ENCODE measurements at regions not wholly inside any gene's neighbourhood (a gene's known extent, or its start where the extent isn't known, plus 50 kb on each side); places are given as distances from the start of the nearest gene placed in this dataset.

DNA sequence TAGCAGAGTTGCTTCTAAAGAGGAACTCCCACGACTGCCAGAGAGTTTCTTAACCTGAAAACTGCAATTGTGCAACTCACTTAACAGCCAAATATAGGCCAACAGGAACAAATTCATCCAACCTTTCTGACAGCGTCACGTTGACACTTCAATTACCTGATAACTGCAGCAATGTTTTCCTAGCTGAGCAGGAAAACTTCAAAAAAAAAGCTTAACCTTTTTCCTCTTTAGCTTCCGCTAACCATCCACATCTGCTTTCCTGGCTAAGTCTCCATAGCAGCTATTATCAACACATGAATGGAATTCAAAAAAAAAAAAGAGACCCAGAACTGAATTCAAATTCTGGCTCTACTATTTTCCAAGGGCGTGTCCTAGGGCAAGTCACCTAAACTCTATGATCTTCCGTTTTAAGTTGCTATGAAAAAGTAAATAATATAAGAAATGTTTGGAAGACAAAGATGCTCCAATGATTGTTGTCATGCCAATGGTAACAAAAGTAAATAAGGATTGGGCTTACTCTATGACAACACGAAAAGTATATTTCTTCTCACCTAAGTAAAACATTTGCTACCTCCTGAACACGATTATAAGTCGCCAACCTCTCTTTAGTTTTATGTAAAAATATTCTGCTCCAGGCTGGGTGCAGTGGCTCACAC lies 524.6 kb upstream of the JARID2 start:
- Histone ChIP-seq H3K4me3 (ENCODE audit: low read length) (no peak overlapping the region), H3K27me3 (ENCODE audit: control insufficient read depth, insufficient read depth, low read length) (no peaks in the 10 kb centered on the region), H3K4me1 (ENCODE audit: control insufficient read depth, insufficient read depth, low read length) (peaks cover 50% of the 10 kb centered on the region), H3K27ac (ENCODE audit: low read length) (peak overlapping the region; percentile 32), H3K36me3 (ENCODE audit: control insufficient read depth, insufficient read depth, low read length) (no peaks in the 10 kb centered on the region), H3K9me3 (ENCODE audit: control insufficient read depth, insufficient read depth, low read length) (no peaks in the 10 kb centered on the region)
- Mint-ChIP-seq H3K4me1 (peaks cover 43 to 49% of the 10 kb centered on the region in 2 donors), H3K27ac (peak overlapping the region in 1 of 2 donors; percentile 77), H3K36me3 (peaks cover 7% of the 10 kb centered on the region), H3K9me3 (peaks cover 4% of the 10 kb centered on the region in 2 donors), H3K4me3 (no peak overlapping the region), H3K27me3 (ENCODE audit: low read depth in 2 of 2) (no peaks in the 10 kb centered on the region)
- intact Hi-C loops (cut with micrococcal nuclease) = no loop called here
- TF ChIP-seq, protein P1, sequence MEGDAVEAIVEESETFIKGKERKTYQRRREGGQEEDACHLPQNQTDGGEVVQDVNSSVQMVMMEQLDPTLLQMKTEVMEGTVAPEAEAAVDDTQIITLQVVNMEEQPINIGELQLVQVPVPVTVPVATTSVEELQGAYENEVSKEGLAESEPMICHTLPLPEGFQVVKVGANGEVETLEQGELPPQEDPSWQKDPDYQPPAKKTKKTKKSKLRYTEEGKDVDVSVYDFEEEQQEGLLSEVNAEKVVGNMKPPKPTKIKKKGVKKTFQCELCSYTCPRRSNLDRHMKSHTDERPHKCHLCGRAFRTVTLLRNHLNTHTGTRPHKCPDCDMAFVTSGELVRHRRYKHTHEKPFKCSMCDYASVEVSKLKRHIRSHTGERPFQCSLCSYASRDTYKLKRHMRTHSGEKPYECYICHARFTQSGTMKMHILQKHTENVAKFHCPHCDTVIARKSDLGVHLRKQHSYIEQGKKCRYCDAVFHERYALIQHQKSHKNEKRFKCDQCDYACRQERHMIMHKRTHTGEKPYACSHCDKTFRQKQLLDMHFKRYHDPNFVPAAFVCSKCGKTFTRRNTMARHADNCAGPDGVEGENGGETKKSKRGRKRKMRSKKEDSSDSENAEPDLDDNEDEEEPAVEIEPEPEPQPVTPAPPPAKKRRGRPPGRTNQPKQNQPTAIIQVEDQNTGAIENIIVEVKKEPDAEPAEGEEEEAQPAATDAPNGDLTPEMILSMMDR (IDR thresholded peaks at IDR 0.05) = no peak
- 66% methylated on average over 9 of the region's 9 CpGs for WGBS (ENCODE audit: insufficient coverage)
- DNase-seq = peak in 1 of 2 donors; percentile 27
- no peak for ATAC-seq

DNA sequence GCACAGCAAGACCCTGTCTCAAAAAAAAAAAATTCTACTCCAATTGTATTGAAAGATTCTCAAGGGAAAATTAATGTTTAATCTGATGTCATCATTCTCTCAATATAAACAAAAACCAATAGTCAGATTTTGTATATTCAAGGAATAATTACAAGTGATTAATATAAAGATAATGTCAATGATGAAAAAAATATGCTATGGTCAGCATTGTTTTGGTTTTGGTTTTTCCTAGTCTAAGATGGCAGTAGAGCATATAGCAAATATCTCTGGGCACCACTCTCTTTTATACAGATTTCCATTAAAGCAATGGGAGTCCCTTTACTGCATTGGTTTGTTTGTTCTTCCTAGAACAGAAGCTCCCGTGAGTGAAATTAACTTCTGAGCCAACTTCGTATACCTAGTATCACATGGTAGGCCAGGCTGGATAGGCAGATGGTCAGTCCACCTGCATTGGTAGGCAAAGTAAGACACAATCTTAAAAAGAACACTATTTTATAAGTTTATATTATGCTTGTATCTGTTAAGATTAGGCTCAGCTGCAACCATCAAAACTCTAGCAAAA lies 523.8 kb upstream of the JARID2 start:
- Mint-ChIP-seq H3K27me3 (ENCODE audit: low read depth in 2 of 2) (no peaks in the 10 kb centered on the region), H3K4me1 (peaks cover 37 to 41% of the 10 kb centered on the region in 2 donors), H3K36me3 (peaks cover 7% of the 10 kb centered on the region), H3K9me3 (peaks cover 4% of the 10 kb centered on the region in 2 donors), H3K4me3 (no peak overlapping the region), H3K27ac (peak overlapping the region; percentile 53 to 77)
- peak overlapping the region; percentile 40 for H3K27ac ChIP-seq (ENCODE audit: low read length)
- no peak overlapping the region for H3K4me3 ChIP-seq (ENCODE audit: low read length)
- TF ChIP-seq, protein P1 (IDR thresholded peaks at IDR 0.05) = no peak
- no peaks in the 10 kb centered on the region for H3K9me3 ChIP-seq (ENCODE audit: control insufficient read depth, insufficient read depth, low read length)
- intact Hi-C loops (cut with micrococcal nuclease) = no loop called here
- no peaks in the 10 kb centered on the region for H3K36me3 ChIP-seq (ENCODE audit: control insufficient read depth, insufficient read depth, low read length)
- peaks cover 42% of the 10 kb centered on the region for H3K4me1 ChIP-seq (ENCODE audit: control insufficient read depth, insufficient read depth, low read length)
- WGBS (ENCODE audit: insufficient coverage) = 96% methylated on average over 2 of the region's 2 CpGs
- ATAC-seq (no peak), DNase-seq (no peak)
- H3K27me3 ChIP-seq (ENCODE audit: control insufficient read depth, insufficient read depth, low read length) = no peaks in the 10 kb centered on the region

DNA sequence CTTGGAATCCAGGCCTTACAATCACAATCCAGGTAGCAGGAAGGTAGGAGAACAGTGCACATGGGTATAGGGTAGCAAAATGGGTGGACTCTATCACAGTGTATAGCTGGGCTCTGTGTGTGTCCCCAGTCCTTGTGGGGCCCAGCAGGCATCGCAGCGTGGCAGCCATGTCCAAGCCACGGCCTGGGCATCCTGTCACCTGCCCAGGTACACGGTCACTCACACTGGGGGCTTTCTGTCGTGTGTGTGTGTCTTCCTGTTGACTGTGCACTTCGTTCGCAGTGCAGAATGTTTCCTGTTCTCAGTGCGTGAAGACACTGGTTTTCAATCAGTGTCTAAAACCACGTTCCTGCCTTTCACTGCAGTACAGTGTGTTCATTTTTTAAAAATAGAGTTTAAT lies 523.2 kb upstream of the JARID2 start:
- Histone ChIP-seq H3K4me1 (ENCODE audit: control insufficient read depth, insufficient read depth, low read length) (peaks cover 35% of the 10 kb centered on the region), H3K9me3 (ENCODE audit: control insufficient read depth, insufficient read depth, low read length) (no peaks in the 10 kb centered on the region), H3K4me3 (ENCODE audit: low read length) (no peak overlapping the region), H3K36me3 (ENCODE audit: control insufficient read depth, insufficient read depth, low read length) (no peaks in the 10 kb centered on the region), H3K27ac (ENCODE audit: low read length) (peak overlapping the region; percentile 40), H3K27me3 (ENCODE audit: control insufficient read depth, insufficient read depth, low read length) (no peaks in the 10 kb centered on the region)
- Mint-ChIP-seq H3K27me3 (ENCODE audit: low read depth in 2 of 2) (no peaks in the 10 kb centered on the region), H3K9me3 (peaks cover 0 to 2% of the 10 kb centered on the region in 2 donors), H3K4me3 (no peak overlapping the region), H3K36me3 (peaks cover under 1% of the 10 kb centered on the region), H3K27ac (peak overlapping the region; percentile 53 to 77), H3K4me1 (peaks cover 33 to 41% of the 10 kb centered on the region in 2 donors)
- 8% methylated on average over 9 of the region's 9 CpGs for WGBS (ENCODE audit: insufficient coverage)
- DNase-seq (peak in 1 of 2 donors; percentile 47), ATAC-seq (peak; percentile 73 to 78 (median 78))
- TF ChIP-seq, protein P1 (IDR thresholded peaks at IDR 0.05) = no peak
- intact Hi-C loops (cut with micrococcal nuclease) = no loop called here
